ENCODE measurements at regions not wholly inside any gene's neighbourhood (a gene's known extent, or its start where the extent isn't known, plus 50 kb on each side); places are given as distances from the start of the nearest gene placed in this dataset.

- no TSS peak for BruUV-seq (replicated peaks)
- intact Hi-C loops (cut with micrococcal nuclease) = no loop called here
- no peak overlapping the region for H3K27ac ChIP-seq (ENCODE audit: low read depth, low read length)
Measured at GRCh38 chr21:18772897-18773296, 369.3 kb upstream of the TMPRSS15 start.

GRCh38 chr21:18776936-18777335 is 373.4 kb upstream of the TMPRSS15 start:
- Histone ChIP-seq H3K9me3 (ENCODE audit: control insufficient read depth in 1 of 2, insufficient read depth in 1 of 2, low read depth in 1 of 2, low read length in 2 of 2) (peaks cover 0 to 25% of the 10 kb centered on the region in 2 experiments; a peak in 2 of 4 replicates), H4K20me1 (ENCODE audit: insufficient read depth) (no peaks in the 10 kb centered on the region), H3K9ac (ENCODE audit: low read length) (no peak overlapping the region), H3K4me3 (replicated peaks in 1 of 2; ENCODE audit: low read depth in 1 of 2, low read length in 2 of 2) (no peak overlapping the region), H3K36me3 (ENCODE audit: control insufficient read depth in 1 of 2, insufficient read depth in 2 of 2, low read length in 2 of 2) (no peaks in the 10 kb centered on the region; a peak in 1 of 4 replicates), H3K4me1 (ENCODE audit: control insufficient read depth in 1 of 2, insufficient read depth in 2 of 2, low read length in 2 of 2) (no peaks in the 10 kb centered on the region), H2AFZ (ENCODE audit: low read depth, low read length, poor library complexity, severe bottlenecking) (no peak overlapping the region), H3K4me2 (ENCODE audit: low read length) (no peak overlapping the region), H3K27me3 (ENCODE audit: insufficient read depth, low read length) (no peaks in the 10 kb centered on the region), H3K9me2 (ENCODE audit: insufficient read depth) (no peaks in the 10 kb centered on the region), H3K79me2 (ENCODE audit: insufficient read depth, low read length) (no peaks in the 10 kb centered on the region), H3K27ac (ENCODE audit: low read depth, low read length) (no peak overlapping the region)
- POLR2A ChIA-PET = no interaction called here
- CTCF ChIA-PET = no interaction called here
- TF ChIP-seq SP1 (IDR thresholded peaks at IDR 0.05; ENCODE audit: low read depth) (no peak), CBX3 (IDR thresholded peaks at IDR 0.05; ENCODE audit: low read depth) (no peak), REST (IDR thresholded peaks at IDR 0.05; ENCODE audit: low read depth) (no peak), ATF3 (IDR thresholded peaks at IDR 0.05) (no peak), MAX (IDR thresholded peaks at IDR 0.05) (no peak), ZFX (IDR thresholded peaks at IDR 0.05) (no peak)
- ATAC-seq (no peak), DNase-seq (ENCODE audit: low read depth, low spot score) (no peak)
- intact Hi-C loops (cut with micrococcal nuclease) = no loop called here
- no TSS peak for BruUV-seq (replicated peaks)
- RAD21 ChIA-PET (ENCODE audit: low non-redundant PET in 1 of 2, low total read pairs in 2 of 2, uncharacterized antibody in 2 of 2, unreplicated experiment in 2 of 2) = no interaction called here

More at GRCh38 chr21:18772897-18773296, 369.3 kb upstream of the TMPRSS15 start:
- peaks cover 0 to 35% of the 10 kb centered on the region in 2 experiments; a peak in 2 of 4 replicates for H3K9me3 ChIP-seq (ENCODE audit: control insufficient read depth in 1 of 2, insufficient read depth in 1 of 2, low read depth in 1 of 2, low read length in 2 of 2)
- ChIA-PET CTCF (no interaction called here), RAD21 (ENCODE audit: low non-redundant PET in 1 of 2, low total read pairs in 2 of 2, uncharacterized antibody in 2 of 2, unreplicated experiment in 2 of 2) (no interaction called here), POLR2A (no interaction called here)
- H3K9me2 ChIP-seq (ENCODE audit: insufficient read depth) = no peaks in the 10 kb centered on the region
- no peak for TF ChIP-seq MAX (IDR thresholded peaks at IDR 0.05)
- ATAC-seq (no peak), DNase-seq (ENCODE audit: low read depth, low spot score) (no peak)
- no peaks in the 10 kb centered on the region for H3K4me1 ChIP-seq (ENCODE audit: control insufficient read depth in 1 of 2, insufficient read depth in 2 of 2, low read length in 2 of 2)
- no peaks in the 10 kb centered on the region for H3K79me2 ChIP-seq (ENCODE audit: insufficient read depth, low read length)
- H3K4me2 ChIP-seq (ENCODE audit: low read length) = no peak overlapping the region
- no peaks in the 10 kb centered on the region for H3K27me3 ChIP-seq (ENCODE audit: insufficient read depth, low read length)
- H2AFZ ChIP-seq (ENCODE audit: low read depth, low read length, poor library complexity, severe bottlenecking) = no peak overlapping the region
- H4K20me1 ChIP-seq (ENCODE audit: insufficient read depth) = no peaks in the 10 kb centered on the region
- no peak overlapping the region for H3K4me3 ChIP-seq (replicated peaks in 1 of 2; ENCODE audit: low read depth in 1 of 2, low read length in 2 of 2)
- no peak overlapping the region for H3K9ac ChIP-seq (ENCODE audit: low read length)
- no peaks in the 10 kb centered on the region; a peak in 1 of 4 replicates for H3K36me3 ChIP-seq (ENCODE audit: control insufficient read depth in 1 of 2, insufficient read depth in 2 of 2, low read length in 2 of 2)

Measured in HCT116 (cell line).